Ecto neural progenitor cell (in vitro differentiated cells): ENCODE measurements at regions not wholly inside any gene's neighbourhood (a gene's known extent, or its start where the extent isn't known, plus 50 kb on each side); places are given as distances from the start of the nearest gene placed in this dataset.
A peak's percentile ranks its signal among the peaks of the same experiment; 100 is the strongest.

Experiments
- DNase-seq: peaks from one replicate; pipeline ENCODE4 v3.0.0-alpha.2; 2018; ENCODE audit warnings: low spot score

DNA sequence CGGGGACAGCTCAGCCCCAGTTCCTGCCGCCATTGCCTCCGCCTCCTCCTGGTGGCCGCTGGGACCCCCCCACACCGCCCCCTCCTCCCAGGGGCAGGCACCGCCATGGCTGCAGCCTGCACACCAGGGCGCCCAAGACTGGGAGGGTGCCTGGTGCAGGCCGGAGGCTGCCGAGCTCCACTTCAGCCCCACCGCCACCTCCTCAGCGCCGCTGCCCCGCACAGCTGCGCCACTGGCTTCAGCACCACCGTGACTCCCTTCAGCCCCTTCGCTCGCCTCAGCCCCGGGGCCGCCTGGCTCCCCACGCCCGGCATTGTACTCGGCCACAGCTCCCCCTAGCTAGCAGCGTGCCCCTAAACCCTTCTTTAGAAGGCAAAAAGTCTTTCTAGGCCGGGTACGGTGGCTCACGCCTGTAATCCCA is 131.1 kb downstream of the CRYBB2 start:
- peak; percentile 37 for DNase-seq

DNA sequence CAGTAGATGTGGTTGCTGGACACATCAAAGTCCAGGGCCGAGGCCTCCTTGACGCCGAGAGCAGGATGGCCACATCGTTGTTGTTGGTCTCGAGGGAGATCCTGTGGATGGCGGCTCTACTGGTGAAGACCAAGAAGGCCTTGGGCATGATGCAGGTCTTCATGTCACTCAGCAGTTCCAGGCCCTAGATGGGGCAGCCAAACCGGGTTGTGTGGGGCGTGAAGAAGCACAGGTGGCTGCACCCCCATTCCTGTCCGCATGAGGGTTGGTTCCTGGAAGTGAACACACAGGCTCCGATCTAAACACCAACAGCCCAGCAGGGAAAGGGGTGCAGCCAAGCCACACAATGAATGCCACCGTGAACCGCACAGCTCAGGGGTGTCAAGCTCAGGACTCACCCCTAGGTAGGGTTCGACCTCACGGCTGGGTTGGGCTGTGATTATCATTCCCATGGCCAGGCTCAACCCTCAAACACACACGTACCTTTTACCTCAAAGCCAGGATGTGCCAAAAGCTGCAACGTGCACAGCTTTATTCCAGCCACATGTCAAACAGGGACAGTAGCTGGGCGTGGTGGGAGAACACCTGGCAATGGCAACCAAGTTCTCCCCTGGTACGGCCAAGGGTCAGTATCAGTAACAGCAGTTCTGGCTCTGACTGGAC is 132.3 kb downstream of the CRYBB2 start:
- DNase-seq: no peak

GRCh38 chr22:25352294-25352680 is 132.8 kb downstream of the CRYBB2 start:
- no peak for DNase-seq

GRCh38 chr22:25353516-25354445 is 134.3 kb downstream of the CRYBB2 start:
- no peak for DNase-seq

- DNase-seq: no peak
Observed at GRCh38 chr22:25354456-25354855, 135.0 kb downstream of the CRYBB2 start.

GRCh38 chr22:25357132-25357455 is 137.7 kb downstream of the CRYBB2 start:
- DNase-seq: no peak

GRCh38 chr22:25357606-25358420 is 138.4 kb downstream of the CRYBB2 start:
- DNase-seq: no peak

GRCh38 chr22:25358421-25359170 is 139.2 kb downstream of the CRYBB2 start:
- no peak for DNase-seq

DNA sequence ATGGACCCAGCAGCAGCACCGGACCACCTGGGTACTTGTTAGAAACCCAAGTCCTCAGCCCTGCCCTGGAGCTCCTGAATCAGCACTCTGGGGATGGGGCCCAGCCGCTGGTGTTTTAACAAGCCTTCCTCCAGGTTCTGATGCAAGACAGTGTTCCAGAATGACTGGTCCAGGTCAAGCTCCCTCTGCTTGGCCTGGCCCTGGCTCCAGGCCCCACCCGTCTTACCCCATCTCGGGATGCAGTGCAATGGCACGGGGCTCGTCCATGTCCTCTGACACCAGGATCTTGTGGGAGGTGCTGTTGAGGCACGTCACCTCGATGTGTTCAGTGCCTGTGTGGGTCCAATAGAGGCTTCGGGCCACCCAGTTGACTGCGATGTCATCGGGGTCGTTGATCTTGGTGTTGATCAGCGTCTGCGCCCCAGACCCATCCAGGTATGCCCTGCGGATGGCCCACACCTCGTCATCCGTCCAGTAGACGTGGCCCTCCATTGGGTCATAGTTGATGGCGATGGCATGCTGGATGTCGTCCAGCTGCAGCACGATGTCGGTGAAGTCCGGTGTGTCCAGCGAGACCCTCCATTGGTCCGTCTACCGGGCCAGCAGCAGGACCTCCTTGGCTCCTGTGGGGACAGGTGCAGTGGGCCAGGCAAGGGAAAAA is 140.3 kb downstream of the CRYBB2 start:
- DNase-seq: no peak

- no peak for DNase-seq
Observed at GRCh38 chr22:25360411-25360810, 141.0 kb downstream of the CRYBB2 start.

DNA sequence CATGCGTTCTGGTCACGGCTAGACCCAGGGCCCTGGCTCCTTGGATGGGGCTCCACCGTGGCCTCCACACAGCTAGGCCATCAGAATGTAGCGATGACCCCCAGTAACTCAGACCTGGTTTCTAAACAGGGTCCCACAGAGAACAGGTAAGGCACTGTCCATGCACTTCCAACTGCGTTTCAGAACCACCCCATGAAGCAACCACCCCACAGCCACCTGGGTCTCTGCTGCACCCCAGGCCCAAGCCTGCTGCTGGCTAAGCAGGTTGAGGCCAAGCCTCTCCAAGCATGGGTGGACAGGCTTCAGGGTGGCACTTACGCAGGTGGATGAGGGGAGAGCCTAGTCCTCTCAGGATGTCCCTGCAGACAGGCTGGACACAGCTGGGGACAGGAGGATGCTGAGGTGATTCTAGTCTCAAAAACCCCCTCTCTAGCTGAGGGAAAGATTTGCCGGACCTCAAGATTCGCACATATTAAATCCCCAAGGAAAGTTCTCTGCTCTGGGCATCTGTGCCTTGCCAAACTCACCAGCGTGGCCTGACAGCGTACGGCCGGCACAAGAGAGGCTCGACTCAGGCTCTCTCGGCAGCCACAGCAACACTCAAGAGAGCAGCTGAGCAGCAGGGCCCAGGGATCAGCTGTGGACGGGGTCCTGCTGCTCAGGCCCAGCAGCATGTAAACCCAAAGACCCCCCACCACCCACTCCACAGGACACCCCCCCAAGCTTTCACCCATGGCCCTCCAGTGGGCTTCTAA is 141.6 kb downstream of the CRYBB2 start:
- DNase-seq: no peak

DNA sequence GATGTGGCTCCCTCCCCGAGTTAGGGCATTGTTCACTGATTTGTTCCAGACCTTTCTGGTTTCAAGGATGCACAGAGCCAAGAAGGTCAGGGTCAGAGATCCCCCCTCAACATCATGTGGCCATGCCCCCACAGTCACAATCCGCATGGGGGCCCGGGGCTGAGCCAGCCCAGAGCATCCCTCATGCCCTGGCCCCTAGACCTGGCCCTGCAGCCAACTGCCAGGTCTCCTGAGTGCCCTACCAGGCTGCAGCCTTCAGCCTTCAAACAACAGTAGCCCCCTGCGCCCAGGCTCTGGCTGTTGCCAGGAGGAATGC is 142.4 kb downstream of the CRYBB2 start:
- DNase-seq: no peak

DNA sequence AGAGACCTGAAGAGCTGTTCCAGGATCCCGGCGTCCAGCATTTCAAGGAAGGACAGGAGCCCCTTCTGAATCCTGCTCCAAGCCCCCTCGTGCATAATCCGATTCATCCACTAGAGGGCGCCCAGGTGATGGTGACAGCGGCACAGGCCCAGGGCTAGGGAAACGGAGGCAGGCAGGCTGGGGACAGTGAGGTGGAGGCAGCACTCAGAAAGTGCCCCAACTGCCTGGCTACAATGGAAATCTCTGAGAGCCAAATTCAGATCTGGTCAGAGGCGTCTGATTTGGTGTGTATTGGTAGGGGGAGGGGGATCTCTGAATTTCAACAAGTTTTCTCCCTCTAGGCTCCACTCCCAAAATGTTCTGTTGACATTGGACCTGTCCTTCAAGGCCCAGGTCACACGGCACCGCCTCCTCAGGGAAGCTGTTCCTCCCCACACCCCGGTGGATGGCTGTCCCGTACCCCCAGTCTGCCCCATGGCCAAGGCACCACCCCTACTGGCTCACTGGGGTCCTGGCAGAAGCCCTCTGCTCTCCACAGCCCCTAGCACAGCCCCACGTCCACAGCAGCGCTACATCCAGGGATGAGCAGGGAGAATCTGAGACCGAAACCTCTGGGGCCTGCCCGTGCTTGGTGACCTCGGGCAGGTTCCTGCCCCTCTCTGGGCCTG is 142.9 kb downstream of the CRYBB2 start:
- peak; percentile 86 for DNase-seq

DNA sequence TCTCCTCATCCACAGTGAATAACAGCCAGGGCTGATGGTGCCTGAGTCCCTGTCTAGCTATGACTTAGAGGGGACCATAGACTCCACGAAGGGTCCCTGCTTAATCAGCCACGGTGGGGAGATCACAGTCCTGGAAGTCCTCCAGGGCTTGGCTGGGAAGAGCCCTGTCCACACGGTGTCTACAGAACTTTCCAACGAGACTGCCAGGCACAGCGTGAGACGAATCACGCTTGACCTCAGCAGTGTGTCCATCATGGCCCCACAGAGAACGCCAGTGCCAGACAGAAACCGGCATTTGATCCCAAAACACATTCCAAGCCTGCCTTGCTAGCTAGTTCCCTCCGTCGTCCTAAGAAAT is 143.4 kb downstream of the CRYBB2 start:
- no peak for DNase-seq

DNA sequence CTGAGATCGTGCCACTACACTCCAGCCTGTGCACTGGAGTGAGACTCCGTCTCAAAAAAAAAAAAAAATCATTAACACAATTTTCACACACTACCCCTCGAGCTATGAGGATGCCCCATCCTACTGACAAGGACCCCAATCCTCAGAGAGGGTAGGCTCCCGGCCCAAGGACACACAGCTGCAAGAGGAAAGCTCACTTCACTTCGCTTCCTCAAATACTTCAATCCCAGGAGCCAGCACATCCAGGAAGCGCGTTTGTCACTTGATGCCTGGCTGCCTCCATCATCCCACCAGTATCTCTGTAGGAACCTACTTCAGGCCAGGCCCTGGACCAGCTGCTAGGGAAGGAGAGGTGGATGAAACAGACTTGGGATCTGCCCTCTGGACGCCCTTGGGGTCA is 144.0 kb downstream of the CRYBB2 start:
- DNase-seq: no peak

DNA sequence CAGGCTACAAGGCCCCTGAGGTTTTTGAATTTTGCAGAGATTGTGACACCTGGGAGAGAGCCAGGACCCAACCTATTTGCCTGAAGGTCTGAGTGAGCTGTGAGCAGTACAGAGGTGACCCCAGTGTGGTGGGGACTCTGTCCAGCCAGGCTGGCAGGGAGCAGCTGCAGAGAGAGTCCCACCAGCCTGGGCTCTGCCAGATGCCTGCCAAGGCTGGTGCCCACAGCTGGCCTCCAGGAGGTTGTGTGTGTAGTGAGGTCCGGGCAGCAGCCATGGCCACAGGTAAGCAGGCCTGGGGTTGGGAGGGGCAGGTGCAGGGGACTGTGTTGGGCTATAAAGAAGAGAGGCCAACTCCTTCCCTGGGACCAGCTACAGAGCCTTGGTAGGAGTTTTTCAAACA is 144.8 kb downstream of the CRYBB2 start:
- DNase-seq: no peak

DNA sequence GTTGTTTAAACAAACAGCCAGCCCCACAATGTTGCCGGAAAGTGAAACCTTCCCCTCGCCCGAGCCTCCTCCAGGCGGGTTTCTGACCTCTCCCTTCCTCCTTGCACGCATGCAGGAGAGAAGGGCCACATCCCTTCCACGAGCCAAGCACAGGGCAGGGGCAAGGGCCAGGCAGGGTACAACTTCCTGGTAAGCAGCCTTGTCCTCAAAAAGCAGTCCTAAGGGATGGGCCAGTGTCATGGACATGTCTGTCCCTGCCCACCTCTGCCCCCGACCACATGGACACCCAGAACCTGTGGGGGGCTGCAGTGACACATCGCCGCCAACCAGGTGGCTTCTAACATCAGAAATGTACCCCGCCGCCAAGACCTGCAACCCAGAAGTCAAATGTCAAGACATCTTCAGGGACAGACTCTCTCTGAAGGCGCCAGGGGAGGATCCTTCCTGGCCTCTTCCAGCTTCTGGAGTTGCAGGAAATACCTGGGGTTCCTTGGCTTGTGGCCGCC is 145.3 kb downstream of the CRYBB2 start:
- no peak for DNase-seq

DNA sequence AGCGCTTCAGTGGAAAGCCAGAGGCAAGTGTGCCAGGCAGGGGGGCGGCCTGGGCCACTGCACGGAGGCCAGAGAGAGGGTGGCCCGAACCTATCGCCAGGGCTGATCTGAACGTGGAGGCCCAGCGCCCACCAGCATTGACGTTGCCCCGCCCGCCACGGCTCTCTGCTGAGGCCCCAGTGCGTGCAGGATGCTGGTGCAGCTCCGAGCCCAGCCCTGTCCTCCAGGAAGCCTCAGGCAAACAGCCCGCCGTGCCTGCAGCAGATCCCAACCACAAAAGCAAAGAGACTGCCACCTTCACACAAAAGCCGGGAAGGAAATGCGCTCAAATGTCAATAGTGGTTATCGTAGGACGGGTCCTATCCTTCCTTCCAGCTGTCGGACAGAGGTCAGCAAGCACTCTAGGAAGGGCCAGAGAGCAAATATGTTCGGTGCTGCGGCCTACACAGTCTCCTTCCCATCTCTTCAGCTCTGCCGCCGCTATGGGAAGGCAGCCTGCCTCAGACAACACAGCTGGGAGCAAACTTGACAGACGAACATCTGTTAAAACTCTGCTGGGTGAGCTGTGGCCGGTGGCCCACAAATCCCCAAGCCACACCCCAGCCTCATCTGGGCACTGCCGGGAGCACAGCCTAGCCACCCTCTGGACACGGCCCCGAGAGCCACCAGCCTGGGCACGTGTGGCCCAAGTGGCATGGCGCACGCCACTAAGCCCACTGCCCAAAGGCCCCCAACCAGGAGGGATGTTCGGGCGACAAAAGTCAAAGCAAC is 146.2 kb downstream of the CRYBB2 start:
- DNase-seq: no peak

GRCh38 chr22:25366408-25366807 is 147.0 kb downstream of the CRYBB2 start:
- DNase-seq: no peak
